ENCODE measurements at regions not wholly inside any gene's neighbourhood (a gene's known extent, or its start where the extent isn't known, plus 50 kb on each side); places are given as distances from the start of the nearest gene placed in this dataset.

GRCh38 chr2:238686223-238686622 lies 161.7 kb upstream of the TWIST2 start:
- no peak for DNase-seq (ENCODE audit: low read depth)

GRCh38 chr2:238688193-238689153 lies 159.4 kb upstream of the TWIST2 start:
- DNase-seq (ENCODE audit: low read depth), result no peak

DNA sequence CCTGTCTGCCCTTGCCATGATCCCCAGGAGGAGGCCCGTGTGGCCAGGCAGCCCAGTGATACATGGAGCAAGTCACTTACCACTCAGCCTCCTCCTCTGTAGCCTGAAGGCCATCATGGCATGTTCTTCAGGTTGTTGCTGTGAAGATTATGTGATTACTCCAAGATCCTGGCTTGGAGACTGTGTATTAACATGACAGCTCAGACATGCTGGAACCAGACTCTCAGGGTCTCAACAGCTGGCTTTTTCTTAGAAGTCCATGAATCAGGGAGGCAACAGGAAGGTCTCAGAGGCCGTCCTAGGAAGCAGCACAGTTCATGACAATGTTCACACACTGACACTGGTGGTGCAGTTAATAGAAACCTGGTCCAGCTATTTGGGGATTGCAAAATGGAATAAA lies 158.6 kb upstream of the TWIST2 start:
- no peak for DNase-seq (ENCODE audit: low read depth)

GRCh38 chr2:238689871-238690389 lies 158.0 kb upstream of the TWIST2 start:
- DNase-seq (ENCODE audit: low read depth), result no peak

GRCh38 chr2:238690511-238690910 lies 157.4 kb upstream of the TWIST2 start:
- no peak for DNase-seq (ENCODE audit: low read depth)

DNA sequence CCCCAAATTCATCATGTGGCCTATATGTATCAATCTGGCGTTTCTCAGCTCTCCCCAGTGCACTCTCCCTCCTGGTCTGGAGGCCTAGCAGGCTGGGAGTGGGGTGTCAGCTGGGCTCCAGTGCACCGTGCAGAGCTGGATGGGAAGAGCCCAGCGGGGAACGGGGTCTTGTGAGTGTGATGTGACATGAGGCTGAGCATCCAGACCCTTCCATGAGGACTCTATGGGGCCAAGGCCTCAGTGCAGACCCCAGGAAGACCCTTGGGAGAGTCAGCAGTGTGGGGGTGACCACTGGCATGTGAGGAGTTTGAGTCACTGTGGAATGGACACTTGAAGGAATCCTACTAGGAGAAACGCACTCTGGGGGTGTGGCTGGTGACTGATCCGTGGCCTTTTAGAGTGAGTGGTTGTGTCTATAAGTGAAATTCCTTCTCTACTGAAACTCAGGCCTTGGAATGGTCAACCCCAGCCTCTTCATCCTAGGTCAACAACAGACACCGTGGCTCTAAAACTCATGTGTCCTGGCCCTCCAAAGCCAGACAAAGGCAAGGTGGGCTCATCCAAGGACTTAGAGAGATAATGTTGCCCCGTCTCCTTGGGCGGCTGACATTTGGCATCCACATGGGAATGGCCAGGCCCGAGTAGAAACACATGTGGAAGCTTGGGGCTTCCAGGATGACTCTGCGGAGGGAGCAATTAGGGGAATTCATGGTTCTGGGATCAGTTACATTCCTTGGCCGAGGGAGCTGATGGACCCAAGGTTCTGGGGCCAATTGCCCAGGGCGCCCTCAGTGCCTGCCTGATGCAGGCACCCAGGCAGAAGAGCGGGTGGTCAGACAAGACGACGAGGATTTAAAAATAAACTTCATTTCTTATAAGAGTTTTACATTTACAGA lies 156.0 kb upstream of the TWIST2 start:
- DNase-seq (ENCODE audit: low read depth), result no peak

- no peak for DNase-seq (ENCODE audit: low read depth)
Observed at GRCh38 chr2:238692562-238692961, 155.3 kb upstream of the TWIST2 start.

GRCh38 chr2:238693337-238694093 lies 154.4 kb upstream of the TWIST2 start:
- no peak for DNase-seq (ENCODE audit: low read depth)

DNA sequence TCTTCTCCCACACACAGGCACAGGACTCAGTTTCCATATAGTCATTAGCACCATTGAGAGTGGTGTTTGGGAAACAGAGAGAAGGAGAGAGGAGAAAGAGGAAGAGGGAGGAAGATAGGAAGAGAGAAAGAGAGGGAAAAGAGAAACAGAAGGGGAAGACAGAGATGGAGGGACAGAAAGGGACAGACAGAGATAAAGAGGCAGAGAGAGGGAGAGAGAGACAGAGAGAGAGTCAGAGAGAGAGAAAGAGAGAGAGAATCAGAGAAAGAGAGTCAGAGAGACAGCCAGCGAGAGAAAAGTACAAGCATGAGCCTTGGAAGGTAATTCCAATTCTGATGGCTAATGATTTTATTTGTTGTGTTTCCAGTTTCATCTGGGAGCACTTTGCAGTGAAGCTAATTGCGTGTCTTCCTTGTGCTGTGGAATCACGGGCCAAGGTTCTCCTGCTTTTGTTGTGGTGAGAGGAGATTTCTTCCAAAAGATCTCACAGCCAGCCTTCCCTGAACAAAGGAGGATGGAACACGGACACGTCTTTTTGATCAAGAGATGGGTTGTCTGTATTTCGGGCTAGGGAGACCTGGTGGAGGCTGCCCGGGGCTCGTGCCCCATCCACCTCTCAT lies 153.6 kb upstream of the TWIST2 start:
- DNase-seq (ENCODE audit: low read depth), result no peak

- DNase-seq (ENCODE audit: low read depth), result no peak
Observed at GRCh38 chr2:238694922-238695321, 153.0 kb upstream of the TWIST2 start.

DNA sequence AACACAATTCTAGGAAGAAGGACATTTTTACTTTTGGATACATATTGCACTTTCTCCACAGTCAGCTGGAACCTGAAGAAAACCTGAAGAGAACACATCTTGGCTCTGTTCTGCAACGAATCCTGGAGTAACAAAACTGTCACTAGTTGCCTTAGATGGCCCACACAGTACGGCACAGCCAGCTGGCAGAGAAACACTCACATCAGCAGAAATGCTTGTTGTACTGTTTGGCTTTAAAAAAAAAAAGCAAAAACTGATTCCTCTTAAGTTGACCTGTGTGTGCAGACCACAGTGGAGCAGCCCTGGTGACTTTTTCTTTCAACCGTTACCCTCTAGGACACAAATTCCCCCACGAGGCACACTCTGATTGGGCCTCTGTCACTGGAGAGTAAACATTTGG lies 152.3 kb upstream of the TWIST2 start:
- DNase-seq (ENCODE audit: low read depth), result no peak

DNA sequence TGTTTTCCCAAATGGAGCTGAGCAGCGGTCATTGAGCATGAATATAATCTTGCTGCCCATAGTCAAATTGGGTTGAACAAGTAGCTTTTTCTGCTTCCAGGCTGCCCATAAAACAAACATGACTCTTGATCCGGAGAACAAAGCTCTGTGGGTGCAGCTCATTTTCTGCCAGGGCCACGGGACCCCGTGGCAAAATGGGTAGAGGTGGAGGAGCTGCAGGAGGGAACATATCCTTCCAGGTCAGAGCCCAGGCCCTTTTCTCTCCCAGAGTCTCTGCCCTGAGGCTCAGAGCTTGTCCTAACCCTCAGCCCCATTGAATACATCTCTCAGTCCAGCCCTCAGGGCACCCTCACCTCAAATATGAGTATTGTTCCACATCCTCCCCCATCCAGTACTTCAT lies 151.6 kb upstream of the TWIST2 start:
- no peak for DNase-seq (ENCODE audit: low read depth)

GRCh38 chr2:238696786-238697185 lies 151.1 kb upstream of the TWIST2 start:
- no peak for DNase-seq (ENCODE audit: low read depth)

DNA sequence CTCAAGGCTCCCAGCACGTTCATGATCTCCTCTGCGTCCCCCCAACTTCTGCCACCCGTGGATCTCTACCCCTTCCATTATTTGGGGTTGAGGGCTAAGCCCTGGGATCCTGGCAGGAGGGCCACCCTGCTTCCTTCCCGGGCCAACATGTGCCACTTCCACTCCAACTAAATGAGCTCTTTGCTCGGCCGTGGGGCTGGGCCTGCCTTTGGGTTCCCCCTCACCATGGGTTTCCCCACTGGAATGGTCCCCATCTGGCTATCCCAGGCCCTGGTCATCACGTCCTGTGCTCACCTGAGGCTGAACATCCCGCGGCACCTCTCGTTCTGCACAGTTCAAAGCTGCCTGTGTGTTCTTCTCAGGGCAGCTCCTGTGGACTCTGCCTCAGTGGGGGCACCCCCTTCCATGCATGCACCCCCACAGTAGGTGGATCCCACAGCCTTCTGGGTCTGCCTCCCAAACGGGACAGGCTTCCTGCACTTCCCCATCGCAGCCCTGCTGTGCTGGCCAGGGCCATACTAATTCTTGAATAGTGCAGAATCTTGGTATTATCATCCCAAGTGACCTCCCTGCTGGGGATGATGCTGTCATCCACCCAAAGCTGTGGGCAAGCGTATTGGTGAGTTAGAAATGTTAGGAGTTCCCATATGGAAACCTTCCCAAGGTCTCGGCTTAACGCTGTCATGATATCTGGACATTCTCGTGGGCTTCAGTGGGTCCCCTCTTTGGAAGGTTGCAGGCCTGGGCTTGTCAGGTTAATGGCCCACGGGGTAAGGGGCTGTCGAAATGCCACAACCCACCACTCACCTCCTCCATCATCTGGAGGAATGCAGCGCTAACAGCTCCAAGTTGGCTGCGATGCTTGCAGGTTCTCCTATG lies 150.5 kb upstream of the TWIST2 start:
- no peak for DNase-seq (ENCODE audit: low read depth)

DNA sequence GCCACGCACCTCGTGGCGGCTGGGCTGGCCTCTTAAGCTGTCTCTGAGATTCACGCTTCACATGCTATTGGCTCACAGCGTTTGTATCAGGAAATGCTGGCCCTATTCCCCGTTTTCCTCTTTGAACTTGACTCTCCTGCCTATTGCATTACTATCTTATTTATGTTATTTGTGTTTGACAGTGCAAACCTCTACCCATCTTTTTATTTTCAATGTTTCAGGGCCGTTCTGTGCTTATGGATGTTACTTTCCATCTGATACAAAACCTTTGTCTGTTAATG lies 149.9 kb upstream of the TWIST2 start:
- DNase-seq (ENCODE audit: low read depth), result no peak

- no peak for DNase-seq (ENCODE audit: low read depth)
Observed at GRCh38 chr2:238698451-238699306, 149.2 kb upstream of the TWIST2 start.

- no peak for DNase-seq (ENCODE audit: low read depth)
Observed at GRCh38 chr2:238699307-238700116, 148.4 kb upstream of the TWIST2 start.

- no peak for DNase-seq (ENCODE audit: low read depth)
Observed at GRCh38 chr2:238700117-238700457, 147.8 kb upstream of the TWIST2 start.
